Activated T-cell treated with anti-CD3 and anti-CD28 coated beads, Interleukin-2, amount 50 U/mL, for 4 hours (primary cell): ENCODE measurements at regions not wholly inside any gene's neighbourhood (a gene's known extent, or its start where the extent isn't known, plus 50 kb on each side); places are given as distances from the start of the nearest gene placed in this dataset.

ENCODE experiments used
- ATAC-seq, 2 donors: fragments of 200-7000 bp; cut with Tn5 transposase; one replicate each; pipeline ENCODE4 v1.10.0; 2021
- DNase-seq: peaks from one replicate; pipeline ENCODE4 v3.0.0-alpha.2; 2020
- H3K27me3 Mint-ChIP-seq: one replicate; pipeline ENCODE4 v1.8.0; 2021; ENCODE audit warnings: low read depth, mixed read lengths
- H3K36me3 Mint-ChIP-seq: one replicate; pipeline ENCODE4 v1.8.0; 2022; ENCODE audit warnings: mixed read lengths; ENCODE audit not compliant: insufficient read depth
- H3K4me1 Mint-ChIP-seq: one replicate; pipeline ENCODE4 v1.8.0; 2021; ENCODE audit warnings: low read depth, mixed read lengths
- H3K4me3 Mint-ChIP-seq: one replicate; pipeline ENCODE4 v1.8.0; 2021; ENCODE audit warnings: mild to moderate bottlenecking, moderate library complexity, mixed read lengths
- H3K9me3 Mint-ChIP-seq: one replicate; pipeline ENCODE4 v1.8.0; 2021; ENCODE audit warnings: mixed read lengths

GRCh38 chr4:22947851-22948250, 255.1 kb downstream of the GBA3 start:
- no peaks in the 10 kb centered on the region for H3K36me3 Mint-ChIP-seq
- no peaks in the 10 kb centered on the region for H3K4me1 Mint-ChIP-seq
- H3K4me3 Mint-ChIP-seq: no peak overlapping the region
- no peak for DNase-seq
- no peak for ATAC-seq
- no peaks in the 10 kb centered on the region for H3K27me3 Mint-ChIP-seq
- H3K9me3 Mint-ChIP-seq: no peaks in the 10 kb centered on the region

- Mint-ChIP-seq H3K9me3 (peaks cover 3% of the 10 kb centered on the region), H3K4me1 (no peaks in the 10 kb centered on the region), H3K36me3 (no peaks in the 10 kb centered on the region), H3K27me3 (no peaks in the 10 kb centered on the region), H3K4me3 (no peak overlapping the region)
- ATAC-seq (no peak), DNase-seq (no peak)
Measured at GRCh38 chr4:22942920-22943559, 250.3 kb downstream of the GBA3 start.

GRCh38 chr4:22941688-22942375, 249.1 kb downstream of the GBA3 start:
- Mint-ChIP-seq H3K9me3 (peaks cover 3% of the 10 kb centered on the region), H3K4me1 (no peaks in the 10 kb centered on the region), H3K27me3 (no peaks in the 10 kb centered on the region), H3K4me3 (no peak overlapping the region), H3K36me3 (no peaks in the 10 kb centered on the region)
- ATAC-seq: no peak
- DNase-seq: no peak

- H3K4me3 Mint-ChIP-seq: no peak overlapping the region
- no peaks in the 10 kb centered on the region for H3K4me1 Mint-ChIP-seq
- ATAC-seq (no peak), DNase-seq (no peak)
- H3K36me3 Mint-ChIP-seq: no peaks in the 10 kb centered on the region
- H3K27me3 Mint-ChIP-seq: no peaks in the 10 kb centered on the region
- no peaks in the 10 kb centered on the region for H3K9me3 Mint-ChIP-seq
Measured at GRCh38 chr4:22932326-22932725, 239.6 kb downstream of the GBA3 start.

GRCh38 chr4:22922426-22922825, 229.7 kb downstream of the GBA3 start:
- Mint-ChIP-seq H3K4me1 (no peaks in the 10 kb centered on the region), H3K4me3 (no peak overlapping the region), H3K9me3 (peaks cover 13% of the 10 kb centered on the region), H3K27me3 (peaks cover 2% of the 10 kb centered on the region), H3K36me3 (no peaks in the 10 kb centered on the region)
- no peak for ATAC-seq
- no peak for DNase-seq

- Mint-ChIP-seq H3K9me3 (peaks cover 13% of the 10 kb centered on the region), H3K36me3 (no peaks in the 10 kb centered on the region), H3K4me3 (no peak overlapping the region), H3K27me3 (peaks cover 2% of the 10 kb centered on the region), H3K4me1 (no peaks in the 10 kb centered on the region)
- no peak for ATAC-seq
- no peak for DNase-seq
Measured at GRCh38 chr4:22921936-22922335, 229.2 kb downstream of the GBA3 start.

GRCh38 chr4:22911285-22911684, 218.5 kb downstream of the GBA3 start:
- DNase-seq (no peak), ATAC-seq (no peak)
- Mint-ChIP-seq H3K9me3 (peaks cover 9% of the 10 kb centered on the region), H3K4me1 (no peaks in the 10 kb centered on the region), H3K27me3 (no peaks in the 10 kb centered on the region), H3K4me3 (no peak overlapping the region), H3K36me3 (no peaks in the 10 kb centered on the region)

- peaks cover 9% of the 10 kb centered on the region for H3K9me3 Mint-ChIP-seq
- no peaks in the 10 kb centered on the region for H3K36me3 Mint-ChIP-seq
- no peaks in the 10 kb centered on the region for H3K4me1 Mint-ChIP-seq
- DNase-seq: no peak
- no peaks in the 10 kb centered on the region for H3K27me3 Mint-ChIP-seq
- ATAC-seq: no peak
- H3K4me3 Mint-ChIP-seq: no peak overlapping the region
Measured at GRCh38 chr4:22910200-22910599, 217.5 kb downstream of the GBA3 start.

- Mint-ChIP-seq H3K36me3 (no peaks in the 10 kb centered on the region), H3K27me3 (no peaks in the 10 kb centered on the region), H3K4me1 (no peaks in the 10 kb centered on the region), H3K4me3 (no peak overlapping the region), H3K9me3 (peaks cover 9% of the 10 kb centered on the region)
- no peak for DNase-seq
- ATAC-seq: no peak
Measured at GRCh38 chr4:22906045-22906444, 213.3 kb downstream of the GBA3 start.

GRCh38 chr4:22903913-22904312, 211.2 kb downstream of the GBA3 start:
- H3K4me1 Mint-ChIP-seq: no peaks in the 10 kb centered on the region
- ATAC-seq (no peak), DNase-seq (no peak)
- no peaks in the 10 kb centered on the region for H3K36me3 Mint-ChIP-seq
- H3K27me3 Mint-ChIP-seq: no peaks in the 10 kb centered on the region
- peaks cover 4% of the 10 kb centered on the region for H3K9me3 Mint-ChIP-seq
- no peak overlapping the region for H3K4me3 Mint-ChIP-seq

GRCh38 chr4:22901631-22902030, 208.9 kb downstream of the GBA3 start:
- H3K9me3 Mint-ChIP-seq: no peaks in the 10 kb centered on the region
- no peak overlapping the region for H3K4me3 Mint-ChIP-seq
- no peak for ATAC-seq

GRCh38 chr4:22900876-22901275, 208.1 kb downstream of the GBA3 start:
- no peaks in the 10 kb centered on the region for H3K36me3 Mint-ChIP-seq
- no peak for ATAC-seq
- H3K4me3 Mint-ChIP-seq: no peak overlapping the region
- H3K27me3 Mint-ChIP-seq: peaks cover 4% of the 10 kb centered on the region
- no peak for DNase-seq
- H3K4me1 Mint-ChIP-seq: no peaks in the 10 kb centered on the region
- no peaks in the 10 kb centered on the region for H3K9me3 Mint-ChIP-seq

More at GRCh38 chr4:22901631-22902030, 208.9 kb downstream of the GBA3 start:
- Mint-ChIP-seq H3K27me3 (peaks cover 4% of the 10 kb centered on the region), H3K36me3 (no peaks in the 10 kb centered on the region), H3K4me1 (no peaks in the 10 kb centered on the region)
- no peak for DNase-seq

- no peak for ATAC-seq
- Mint-ChIP-seq H3K36me3 (no peaks in the 10 kb centered on the region), H3K4me1 (no peaks in the 10 kb centered on the region), H3K4me3 (no peak overlapping the region), H3K27me3 (peaks cover 4% of the 10 kb centered on the region), H3K9me3 (no peaks in the 10 kb centered on the region)
- DNase-seq: no peak
Measured at GRCh38 chr4:22897520-22898108, 204.9 kb downstream of the GBA3 start.

- DNase-seq: no peak
- H3K4me1 Mint-ChIP-seq: no peaks in the 10 kb centered on the region
- no peak overlapping the region for H3K4me3 Mint-ChIP-seq
- H3K27me3 Mint-ChIP-seq: peaks cover 4% of the 10 kb centered on the region
- H3K36me3 Mint-ChIP-seq: no peaks in the 10 kb centered on the region
- ATAC-seq: no peak
- H3K9me3 Mint-ChIP-seq: peaks cover 4% of the 10 kb centered on the region
Measured at GRCh38 chr4:22895482-22895881, 202.7 kb downstream of the GBA3 start.

- Mint-ChIP-seq H3K4me1 (no peaks in the 10 kb centered on the region), H3K36me3 (no peaks in the 10 kb centered on the region), H3K27me3 (no peaks in the 10 kb centered on the region), H3K9me3 (peaks cover 9% of the 10 kb centered on the region), H3K4me3 (no peak overlapping the region)
- no peak for DNase-seq
- no peak for ATAC-seq
Measured at GRCh38 chr4:22884157-22884556, 191.4 kb downstream of the GBA3 start.
